ENCODE measurements at regions not wholly inside any gene's neighbourhood (a gene's known extent, or its start where the extent isn't known, plus 50 kb on each side); places are given as distances from the start of the nearest gene placed in this dataset.
A peak's percentile ranks its signal among the peaks of the same experiment; 100 is the strongest.

DNA sequence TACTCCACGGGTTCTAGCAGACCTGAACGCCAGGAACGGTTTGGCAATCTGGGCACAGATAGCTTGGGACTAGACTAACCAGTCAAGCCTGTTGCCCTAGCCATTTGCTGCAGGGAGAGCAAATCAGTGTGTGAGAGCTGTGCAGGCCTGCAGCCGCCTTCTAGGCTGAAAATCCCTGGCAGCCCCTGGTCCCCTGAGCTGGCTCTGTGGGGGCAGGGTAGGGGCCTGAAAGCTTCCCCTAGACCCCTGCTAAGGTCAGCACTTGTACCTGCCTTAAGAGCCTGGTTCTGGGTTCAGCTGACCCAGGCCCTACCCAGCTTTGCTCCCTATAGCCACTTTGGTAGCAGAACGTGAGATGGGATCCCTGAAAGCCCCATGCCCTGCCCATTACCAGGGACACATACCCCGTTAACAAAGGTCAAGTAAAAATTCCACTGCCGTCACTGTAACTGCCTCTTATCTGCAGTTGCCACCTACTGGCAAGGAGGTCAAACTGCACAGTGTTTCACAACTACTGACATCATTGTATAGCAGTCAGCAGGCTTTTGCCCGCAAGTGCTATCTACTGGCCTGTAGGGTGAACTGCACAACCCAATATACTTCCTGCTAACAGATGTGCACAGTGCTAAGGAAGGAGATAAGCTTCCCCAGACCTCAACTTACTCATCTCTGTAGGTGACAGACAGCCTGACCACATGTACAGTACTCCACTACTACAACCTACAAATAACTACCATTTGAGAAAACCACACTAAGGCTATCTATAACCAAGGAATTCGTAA, 95.1 kb upstream of the OLIG3 start:
- intact Hi-C loops (cut with micrococcal nuclease): no loop called here
- BruUV-seq (replicated peaks): no TSS peak
- TF ChIP-seq, protein P1, sequence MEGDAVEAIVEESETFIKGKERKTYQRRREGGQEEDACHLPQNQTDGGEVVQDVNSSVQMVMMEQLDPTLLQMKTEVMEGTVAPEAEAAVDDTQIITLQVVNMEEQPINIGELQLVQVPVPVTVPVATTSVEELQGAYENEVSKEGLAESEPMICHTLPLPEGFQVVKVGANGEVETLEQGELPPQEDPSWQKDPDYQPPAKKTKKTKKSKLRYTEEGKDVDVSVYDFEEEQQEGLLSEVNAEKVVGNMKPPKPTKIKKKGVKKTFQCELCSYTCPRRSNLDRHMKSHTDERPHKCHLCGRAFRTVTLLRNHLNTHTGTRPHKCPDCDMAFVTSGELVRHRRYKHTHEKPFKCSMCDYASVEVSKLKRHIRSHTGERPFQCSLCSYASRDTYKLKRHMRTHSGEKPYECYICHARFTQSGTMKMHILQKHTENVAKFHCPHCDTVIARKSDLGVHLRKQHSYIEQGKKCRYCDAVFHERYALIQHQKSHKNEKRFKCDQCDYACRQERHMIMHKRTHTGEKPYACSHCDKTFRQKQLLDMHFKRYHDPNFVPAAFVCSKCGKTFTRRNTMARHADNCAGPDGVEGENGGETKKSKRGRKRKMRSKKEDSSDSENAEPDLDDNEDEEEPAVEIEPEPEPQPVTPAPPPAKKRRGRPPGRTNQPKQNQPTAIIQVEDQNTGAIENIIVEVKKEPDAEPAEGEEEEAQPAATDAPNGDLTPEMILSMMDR (IDR thresholded peaks at IDR 0.05; ENCODE audit: unreplicated experiment): peak; percentile 27
- H3K27me3 Mint-ChIP-seq (ENCODE audit: insufficient read depth, unreplicated experiment): no peaks in the 10 kb centered on the region
- no peaks in the 10 kb centered on the region for H3K4me1 Mint-ChIP-seq (ENCODE audit: insufficient read depth, unreplicated experiment)
- no peak overlapping the region for H3K27ac Mint-ChIP-seq (ENCODE audit: low read depth, unreplicated experiment)
- POLR2A ChIA-PET: no interaction called here
- H3K4me3 Mint-ChIP-seq (ENCODE audit: unreplicated experiment): no peak overlapping the region
- peaks cover 18% of the 10 kb centered on the region for H3K9me3 Mint-ChIP-seq (ENCODE audit: unreplicated experiment)
- H3K36me3 Mint-ChIP-seq (ENCODE audit: insufficient read depth, unreplicated experiment): no peaks in the 10 kb centered on the region
- DNase-seq (ENCODE audit: unreplicated experiment): peak; percentile 10
- CTCF ChIA-PET: interaction anchor here (0.6 to 0.9 kb wide), 3 partner anchors 16 to 169 kb away, joined by 3 read pairs; no protein-coding TSS in a partner anchor

DNA sequence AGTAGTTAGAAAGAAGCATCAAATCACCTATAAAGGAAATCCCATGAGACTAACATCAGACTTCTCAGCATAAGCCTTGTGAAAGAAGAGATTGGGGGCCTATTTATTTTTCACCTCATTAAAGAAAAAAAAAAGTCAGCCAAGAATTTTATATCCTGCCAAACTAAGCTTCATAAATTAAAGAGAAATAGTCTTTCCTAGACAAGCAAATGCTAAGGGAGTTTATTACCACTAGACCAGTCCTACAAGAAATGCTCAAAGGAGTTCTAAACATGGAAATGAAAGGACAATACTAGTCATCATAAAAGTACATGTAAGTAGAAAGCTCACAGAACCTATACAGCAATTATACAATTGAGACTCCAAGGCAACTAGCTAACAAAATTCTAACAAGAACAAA, 96.5 kb upstream of the OLIG3 start:
- no peak for DNase-seq (ENCODE audit: unreplicated experiment)
- H3K4me3 Mint-ChIP-seq (ENCODE audit: unreplicated experiment): no peak overlapping the region
- no peaks in the 10 kb centered on the region for H3K36me3 Mint-ChIP-seq (ENCODE audit: insufficient read depth, unreplicated experiment)
- no TSS peak for BruUV-seq (replicated peaks)
- H3K27ac Mint-ChIP-seq (ENCODE audit: low read depth, unreplicated experiment): no peak overlapping the region
- peaks cover 18% of the 10 kb centered on the region for H3K9me3 Mint-ChIP-seq (ENCODE audit: unreplicated experiment)
- intact Hi-C loops (cut with micrococcal nuclease): no loop called here
- ChIA-PET CTCF (interaction anchor here (0.6 kb wide), 1 partner anchor 50 kb away, joined by 3 read pairs; no protein-coding TSS in a partner anchor), POLR2A (interaction anchor here (0.6 to 0.7 kb wide), 2 partner anchors 413 to 1294 kb away, joined by 3 to 5 read pairs; no protein-coding TSS in a partner anchor)
- TF ChIP-seq, protein P1 (IDR thresholded peaks at IDR 0.05; ENCODE audit: unreplicated experiment): no peak
- H3K4me1 Mint-ChIP-seq (ENCODE audit: insufficient read depth, unreplicated experiment): no peaks in the 10 kb centered on the region
- H3K27me3 Mint-ChIP-seq (ENCODE audit: insufficient read depth, unreplicated experiment): no peaks in the 10 kb centered on the region

DNA sequence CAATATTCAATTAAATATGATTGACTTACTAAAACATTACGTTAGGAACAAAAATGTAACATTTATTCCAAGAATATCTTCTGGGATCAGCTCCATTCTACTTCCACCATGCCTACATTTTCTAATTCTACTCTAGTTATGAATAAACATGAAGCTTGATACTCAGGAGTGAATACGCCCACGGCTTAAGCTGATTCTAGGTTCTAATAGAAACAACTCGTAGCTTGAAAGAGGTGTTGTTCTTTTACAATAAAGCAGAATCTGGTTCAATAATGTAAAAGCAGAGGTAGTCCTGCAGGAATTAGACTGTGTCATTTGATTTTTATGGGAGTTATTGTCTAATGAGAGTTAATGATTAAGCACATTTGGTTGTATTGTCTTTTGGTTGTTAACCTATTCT, 107.3 kb upstream of the OLIG3 start:
- no peak overlapping the region for H3K27ac Mint-ChIP-seq (ENCODE audit: low read depth, unreplicated experiment)
- no TSS peak for BruUV-seq (replicated peaks)
- TF ChIP-seq, protein P1 (IDR thresholded peaks at IDR 0.05; ENCODE audit: unreplicated experiment): no peak
- no peak overlapping the region for H3K4me3 Mint-ChIP-seq (ENCODE audit: unreplicated experiment)
- no peak for DNase-seq (ENCODE audit: unreplicated experiment)
- ChIA-PET CTCF (no interaction called here), POLR2A (interaction anchor here (0.6 kb wide), 2 partner anchors 16 to 559 kb away, joined by 3 read pairs; no protein-coding TSS in a partner anchor)
- intact Hi-C loops (cut with micrococcal nuclease): no loop called here
- peaks cover 42% of the 10 kb centered on the region for H3K27me3 Mint-ChIP-seq (ENCODE audit: insufficient read depth, unreplicated experiment)
- H3K9me3 Mint-ChIP-seq (ENCODE audit: unreplicated experiment): peaks cover 8% of the 10 kb centered on the region
- H3K4me1 Mint-ChIP-seq (ENCODE audit: insufficient read depth, unreplicated experiment): no peaks in the 10 kb centered on the region
- no peaks in the 10 kb centered on the region for H3K36me3 Mint-ChIP-seq (ENCODE audit: insufficient read depth, unreplicated experiment)

DNA sequence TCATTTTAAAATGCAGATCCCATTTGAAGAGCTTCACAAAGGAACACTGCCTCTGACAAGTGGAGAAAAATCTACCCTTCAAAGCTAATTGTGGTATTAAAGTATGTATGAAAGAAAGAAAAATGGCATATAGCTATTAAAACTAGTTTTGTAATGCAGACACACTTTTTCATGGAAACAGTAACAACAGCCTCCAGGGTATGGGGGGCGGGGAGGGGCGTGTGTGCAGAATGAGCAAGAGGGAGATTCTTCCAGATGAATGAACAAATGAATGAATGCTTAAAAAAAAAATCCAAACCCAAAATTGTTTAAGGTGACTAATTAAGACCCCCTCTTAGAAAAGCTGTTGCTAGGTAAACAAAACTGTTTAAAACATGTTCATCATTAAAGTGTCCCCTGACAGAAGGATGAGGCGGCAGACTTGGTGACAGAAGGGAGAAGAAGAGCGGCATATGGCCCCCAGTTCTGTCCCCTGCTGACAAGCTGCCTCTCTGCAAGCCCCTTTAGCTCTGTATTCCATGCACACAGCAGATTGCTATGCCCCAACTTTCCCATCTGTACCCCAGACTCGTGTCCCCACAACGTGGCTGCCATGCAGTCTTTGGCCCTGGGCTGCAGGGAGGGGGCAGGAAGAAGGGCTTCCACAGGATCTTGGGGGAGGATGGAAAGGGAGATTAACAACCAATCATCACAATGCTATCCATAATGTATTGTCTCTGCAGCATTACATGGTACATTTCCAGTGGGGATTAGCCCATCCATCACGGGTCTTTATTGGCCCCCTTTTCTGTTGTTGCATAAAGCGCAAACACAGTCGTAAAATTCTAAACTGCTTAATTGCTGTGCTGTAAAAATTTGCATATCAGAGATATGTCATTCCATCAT, 108.4 kb upstream of the OLIG3 start:
- ChIA-PET POLR2A (interaction anchor here (0.7 kb wide), 1 partner anchor 311 kb away, joined by 4 read pairs; no protein-coding TSS in a partner anchor), CTCF (interaction anchor here (0.7 kb wide), 1 partner anchor 8 kb away, joined by 3 read pairs; no protein-coding TSS in a partner anchor)
- H3K27ac Mint-ChIP-seq (ENCODE audit: low read depth, unreplicated experiment): no peak overlapping the region
- TF ChIP-seq, protein P1 (IDR thresholded peaks at IDR 0.05; ENCODE audit: unreplicated experiment): no peak
- H3K36me3 Mint-ChIP-seq (ENCODE audit: insufficient read depth, unreplicated experiment): no peaks in the 10 kb centered on the region
- H3K9me3 Mint-ChIP-seq (ENCODE audit: unreplicated experiment): peaks cover 8% of the 10 kb centered on the region
- no peaks in the 10 kb centered on the region for H3K4me1 Mint-ChIP-seq (ENCODE audit: insufficient read depth, unreplicated experiment)
- H3K4me3 Mint-ChIP-seq (ENCODE audit: unreplicated experiment): no peak overlapping the region
- BruUV-seq (replicated peaks): no TSS peak
- H3K27me3 Mint-ChIP-seq (ENCODE audit: insufficient read depth, unreplicated experiment): peaks cover 42% of the 10 kb centered on the region
- intact Hi-C loops (cut with micrococcal nuclease): no loop called here
- no peak for DNase-seq (ENCODE audit: unreplicated experiment)

Measured in MCF 10A (cell line).